Progenitor cell of endocrine pancreas (in vitro differentiated cells): ENCODE measurements at regions not wholly inside any gene's neighbourhood (a gene's known extent, or its start where the extent isn't known, plus 50 kb on each side); places are given as distances from the start of the nearest gene placed in this dataset.

Experiments
- DNase-seq: peaks from one replicate; pipeline ENCODE4 v3.0.0; 2021; ENCODE audit warnings: low spot score; ENCODE audit not compliant: unreplicated experiment
- H3K27ac Mint-ChIP-seq: 2 replicates; pipeline ENCODE4 v1.8.0; 2021; ENCODE audit warnings: mild to moderate bottlenecking, moderate library complexity, mixed read lengths
- H3K27me3 Mint-ChIP-seq: 2 replicates; pipeline ENCODE4 v1.8.0; 2021; ENCODE audit warnings: mixed read lengths
- H3K36me3 Mint-ChIP-seq: 2 replicates; pipeline ENCODE4 v1.8.0; 2022; ENCODE audit warnings: mixed read lengths; ENCODE audit not compliant: insufficient read depth
- H3K4me1 Mint-ChIP-seq: 2 replicates; pipeline ENCODE4 v1.8.0; 2021; ENCODE audit warnings: low read depth, mixed read lengths
- H3K4me3 Mint-ChIP-seq: 2 replicates; pipeline ENCODE4 v1.8.0; 2021; ENCODE audit warnings: low read depth, mild to moderate bottlenecking, moderate library complexity, mixed read lengths
- H3K9me3 Mint-ChIP-seq: 2 replicates; pipeline ENCODE4 v1.8.0; 2021; ENCODE audit warnings: low read depth, mixed read lengths
- CTCF ChIP-seq: fragments of 200-600 bp; sonication (generic); IDR thresholded peaks from one replicate; pipeline ENCODE4 v1.5.0; 2021; ENCODE audit warnings: antibody characterized with exemption, mild to moderate bottlenecking; ENCODE audit not compliant: unreplicated experiment

GRCh38 chr5:2563046-2563445 is 188.4 kb downstream of the IRX2 start:
- no peaks in the 10 kb centered on the region for H3K4me1 Mint-ChIP-seq
- no peak for DNase-seq
- no peaks in the 10 kb centered on the region for H3K36me3 Mint-ChIP-seq
- peaks cover 47% of the 10 kb centered on the region for H3K27me3 Mint-ChIP-seq
- H3K27ac Mint-ChIP-seq: no peak overlapping the region
- no peak overlapping the region for H3K4me3 Mint-ChIP-seq
- no peak for TF ChIP-seq CTCF
- H3K9me3 Mint-ChIP-seq: peaks cover 5% of the 10 kb centered on the region

- TF ChIP-seq CTCF: no peak
- DNase-seq: no peak
- H3K36me3 Mint-ChIP-seq: no peaks in the 10 kb centered on the region
- peaks cover 37% of the 10 kb centered on the region for H3K27me3 Mint-ChIP-seq
- H3K4me1 Mint-ChIP-seq: no peaks in the 10 kb centered on the region
- no peak overlapping the region for H3K4me3 Mint-ChIP-seq
- H3K9me3 Mint-ChIP-seq: no peaks in the 10 kb centered on the region
- H3K27ac Mint-ChIP-seq: no peak overlapping the region
Observed at GRCh38 chr5:2562036-2562435, 189.4 kb downstream of the IRX2 start.

GRCh38 chr5:2560435-2560834 is 191.0 kb downstream of the IRX2 start:
- DNase-seq: no peak
- Mint-ChIP-seq H3K27me3 (peaks cover 35% of the 10 kb centered on the region), H3K4me3 (no peak overlapping the region), H3K36me3 (no peaks in the 10 kb centered on the region), H3K27ac (no peak overlapping the region), H3K4me1 (no peaks in the 10 kb centered on the region), H3K9me3 (peaks cover 5% of the 10 kb centered on the region)
- no peak for TF ChIP-seq CTCF

GRCh38 chr5:2557435-2557834 is 194.0 kb downstream of the IRX2 start:
- H3K4me1 Mint-ChIP-seq: no peaks in the 10 kb centered on the region
- H3K4me3 Mint-ChIP-seq: no peak overlapping the region
- DNase-seq: no peak
- no peak for TF ChIP-seq CTCF
- H3K9me3 Mint-ChIP-seq: peaks cover 26% of the 10 kb centered on the region
- H3K27me3 Mint-ChIP-seq: peaks cover 27% of the 10 kb centered on the region
- H3K36me3 Mint-ChIP-seq: no peaks in the 10 kb centered on the region
- H3K27ac Mint-ChIP-seq: no peak overlapping the region

- H3K4me3 Mint-ChIP-seq: no peak overlapping the region
- DNase-seq: no peak
- H3K9me3 Mint-ChIP-seq: peaks cover 26% of the 10 kb centered on the region
- no peaks in the 10 kb centered on the region for H3K36me3 Mint-ChIP-seq
- H3K4me1 Mint-ChIP-seq: no peaks in the 10 kb centered on the region
- peaks cover 20% of the 10 kb centered on the region for H3K27me3 Mint-ChIP-seq
- H3K27ac Mint-ChIP-seq: no peak overlapping the region
- no peak for TF ChIP-seq CTCF
Observed at GRCh38 chr5:2556375-2556966, 195.0 kb downstream of the IRX2 start.
